ENCODE measurements at regions not wholly inside any gene's neighbourhood (a gene's known extent, or its start where the extent isn't known, plus 50 kb on each side); places are given as distances from the start of the nearest gene placed in this dataset.
A peak's percentile ranks its signal among the peaks of the same experiment; 100 is the strongest.
"Not testable (repeated sequence)": the region's sequence is repeated elsewhere in the genome, so short reads cannot be mapped to it uniquely, and the experiment has no call there.

DNA sequence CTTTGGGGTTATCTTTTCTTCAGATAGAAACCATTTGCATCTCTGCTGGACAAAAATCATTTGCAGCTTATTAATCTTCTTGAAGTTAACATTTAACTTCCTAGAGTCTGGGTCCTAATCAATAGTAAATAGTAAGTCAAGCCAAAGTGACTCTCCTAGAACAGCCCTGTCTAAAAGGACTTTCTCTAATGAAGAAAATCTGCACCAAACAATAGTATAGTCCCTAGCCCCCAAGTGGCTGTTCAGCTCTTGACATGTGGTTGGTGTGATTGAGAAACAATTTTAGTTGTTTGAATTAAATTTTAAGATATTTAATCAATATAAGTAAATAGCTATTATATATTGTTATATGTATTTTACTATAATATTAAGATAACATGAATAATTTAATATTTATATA lies 64.6 kb upstream of the SHB start:
- no peak for DNase-seq (ENCODE audit: low spot score)
- peak; percentile 44 for FAIRE-seq

DNA sequence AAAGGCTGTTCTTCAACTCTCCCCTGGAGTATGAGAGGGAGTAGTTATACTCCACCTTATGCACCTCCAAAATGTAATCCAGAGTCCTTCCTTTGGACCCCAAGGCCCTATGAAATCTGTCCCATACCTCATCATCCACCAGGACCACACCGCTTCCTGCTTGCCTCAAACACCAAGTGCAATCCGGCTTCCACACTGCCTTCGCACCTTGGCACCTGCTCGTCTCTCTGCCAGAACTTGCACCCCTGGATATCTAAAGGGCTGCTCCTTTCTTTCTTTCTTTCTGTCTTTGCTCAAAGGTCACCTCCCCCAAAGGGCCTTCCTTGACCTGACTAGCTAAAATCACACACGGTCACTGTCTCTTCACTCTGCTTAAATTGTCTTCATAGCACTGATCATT lies 63.9 kb upstream of the SHB start:
- FAIRE-seq (no peak), DNase-seq (ENCODE audit: low spot score) (no peak)

DNA sequence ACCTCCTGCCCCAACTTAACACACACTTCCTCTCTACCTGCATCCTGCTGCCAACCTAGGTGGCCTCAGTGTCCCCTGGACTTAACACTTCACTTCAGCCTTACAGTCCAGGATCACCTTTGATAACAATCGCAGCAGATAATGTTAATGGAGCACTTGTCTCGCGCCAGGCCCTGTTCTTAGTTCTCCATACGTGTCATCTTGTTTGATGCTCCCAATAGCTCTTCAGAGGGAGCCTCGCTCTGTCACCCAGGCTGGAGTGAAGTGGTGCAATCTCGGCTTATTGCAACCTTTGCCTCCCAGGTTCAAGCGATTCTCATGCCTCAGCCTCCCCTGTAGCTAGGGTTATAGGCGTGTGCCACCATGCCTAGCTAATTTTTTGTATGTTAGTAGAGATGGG lies 62.7 kb upstream of the SHB start:
- FAIRE-seq, result no peak
- no peak for DNase-seq (ENCODE audit: low spot score)

DNA sequence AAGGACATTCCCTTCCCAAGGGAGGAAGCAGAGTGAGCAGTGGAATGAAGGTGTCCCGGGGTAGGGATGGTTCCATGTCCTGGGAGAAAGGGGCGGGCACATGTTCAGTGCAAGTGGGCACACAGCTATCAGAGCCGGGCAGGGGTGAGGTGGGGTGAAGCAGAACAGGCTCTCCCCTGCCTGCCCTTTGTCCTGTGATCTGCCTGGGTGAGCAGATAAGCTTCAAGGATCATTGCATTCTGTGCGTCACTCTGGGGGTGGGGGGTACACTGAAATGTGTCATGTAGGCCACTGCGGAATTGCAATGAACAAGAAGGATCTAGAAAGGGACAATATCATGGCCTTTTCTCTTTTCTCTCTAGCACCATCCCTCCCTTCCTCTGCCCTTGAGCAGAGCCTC lies 61.7 kb upstream of the SHB start:
- DNase-seq (ENCODE audit: low spot score) (peak; percentile 86), FAIRE-seq (peak; percentile 88)

DNA sequence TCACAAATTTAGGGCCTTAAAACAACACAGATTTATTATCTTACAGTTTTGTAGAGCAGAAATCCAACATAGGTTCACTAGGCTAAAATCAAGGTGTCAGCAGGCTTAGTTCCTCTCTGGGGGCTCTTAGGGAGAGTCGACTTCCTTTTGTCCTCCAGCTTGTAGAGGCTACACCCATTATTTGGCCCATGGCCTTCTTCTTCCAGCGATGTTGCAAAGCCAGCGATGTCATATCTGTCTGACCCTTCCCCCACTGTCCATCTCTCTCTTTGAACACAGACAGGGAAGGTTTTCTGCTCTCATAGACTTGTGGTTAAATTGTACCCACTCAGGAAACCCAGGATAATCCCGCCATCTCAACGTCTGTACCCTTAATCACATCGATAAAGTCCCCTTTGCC lies 60.3 kb upstream of the SHB start:
- no peak for DNase-seq (ENCODE audit: low spot score)
- FAIRE-seq, result no peak

DNA sequence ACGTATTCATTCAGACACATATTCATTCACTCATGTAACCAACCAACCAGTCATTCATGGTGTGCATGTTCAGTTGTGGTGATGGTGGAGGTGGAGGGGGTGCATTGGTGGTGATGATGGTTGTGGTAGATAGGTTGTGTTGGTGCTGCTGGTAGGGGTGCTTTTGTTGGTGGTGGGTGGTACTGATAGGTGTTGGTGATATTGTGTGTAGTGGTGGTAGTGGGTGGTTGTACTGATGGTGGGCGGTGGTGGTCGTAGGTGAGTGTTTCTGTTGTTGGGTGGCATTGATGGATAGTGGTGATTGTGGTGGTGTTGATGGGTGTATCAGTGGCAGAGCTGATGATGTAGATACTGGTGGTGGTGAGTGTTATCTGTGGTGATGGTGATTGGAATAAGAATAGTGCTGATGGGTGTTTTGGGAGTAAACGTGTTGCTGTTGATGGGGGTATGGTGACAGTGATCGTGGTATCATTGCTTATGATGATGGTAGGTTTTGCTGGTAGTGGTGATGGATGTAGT lies 59.8 kb upstream of the SHB start:
- FAIRE-seq (no peak), DNase-seq (ENCODE audit: low spot score) (no peak)

DNA sequence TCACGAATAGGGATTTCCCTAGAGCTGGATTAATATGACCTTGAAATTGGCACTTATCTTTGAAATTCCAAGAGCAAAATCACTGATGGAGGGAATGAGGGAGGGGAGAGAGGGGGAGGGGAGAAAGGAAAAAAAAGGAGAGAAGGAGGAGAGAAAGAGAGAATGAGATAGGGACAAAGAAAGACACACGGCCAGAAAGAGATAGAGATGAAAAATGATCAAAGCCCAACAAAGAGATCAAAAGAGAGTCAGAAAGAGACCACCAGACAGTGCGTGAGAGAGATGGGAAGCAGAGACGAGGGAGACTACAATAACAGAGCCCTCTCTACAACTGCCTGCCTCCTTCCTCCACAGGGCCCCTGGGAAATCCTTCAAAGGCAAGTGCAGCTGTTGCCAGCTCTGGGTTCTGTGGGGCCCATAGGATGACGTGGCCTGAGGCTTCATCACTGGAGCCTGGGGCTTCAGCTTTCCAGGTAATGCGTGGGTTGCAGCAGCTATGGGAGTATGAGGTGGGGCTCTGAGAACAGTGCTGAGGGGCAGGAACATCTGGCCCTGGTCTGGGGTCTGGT lies 58.3 kb upstream of the SHB start:
- no peak for DNase-seq (ENCODE audit: low spot score)
- FAIRE-seq, result no peak

DNA sequence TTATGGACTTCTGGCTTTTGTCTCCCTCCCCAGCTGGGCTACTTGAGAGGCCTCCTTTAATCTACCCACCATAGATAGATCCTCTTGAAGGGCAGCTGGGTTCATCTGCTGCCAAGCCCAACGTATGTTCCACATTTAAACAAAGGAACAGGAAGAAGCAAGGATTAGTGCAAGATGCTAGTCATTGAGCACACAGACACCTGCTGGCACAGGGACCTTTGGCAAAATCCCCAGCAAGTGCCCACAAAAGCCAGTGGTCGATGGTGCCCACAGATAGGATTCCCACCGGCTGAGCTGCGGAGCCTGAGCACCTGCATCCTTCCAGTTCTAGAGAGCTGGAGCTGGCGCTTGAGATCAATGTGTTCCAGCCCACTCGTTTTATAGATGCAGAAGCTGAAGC lies 57.7 kb upstream of the SHB start:
- DNase-seq (ENCODE audit: low spot score), result no peak
- no peak for FAIRE-seq

DNA sequence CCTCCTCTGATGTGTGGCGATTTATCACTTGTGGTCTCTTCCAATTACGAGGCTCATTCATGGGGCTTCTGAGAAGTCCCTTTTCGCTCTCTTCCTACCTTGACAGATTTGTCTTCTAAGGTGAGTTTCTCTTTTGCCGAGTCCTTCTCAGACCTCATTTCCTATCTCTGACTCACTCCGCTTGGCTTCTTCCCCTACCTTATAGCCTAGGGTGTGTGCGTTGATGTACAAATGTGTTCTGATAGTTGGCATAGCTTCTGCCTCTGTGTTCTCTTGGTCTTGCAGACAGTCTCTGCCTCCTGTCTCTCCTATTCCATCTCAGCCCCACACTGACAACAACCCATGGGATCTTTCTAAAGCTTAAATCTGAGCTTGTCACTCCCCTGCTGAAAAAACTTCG lies 56.9 kb upstream of the SHB start:
- no peak for DNase-seq (ENCODE audit: low spot score)
- FAIRE-seq, result no peak

DNA sequence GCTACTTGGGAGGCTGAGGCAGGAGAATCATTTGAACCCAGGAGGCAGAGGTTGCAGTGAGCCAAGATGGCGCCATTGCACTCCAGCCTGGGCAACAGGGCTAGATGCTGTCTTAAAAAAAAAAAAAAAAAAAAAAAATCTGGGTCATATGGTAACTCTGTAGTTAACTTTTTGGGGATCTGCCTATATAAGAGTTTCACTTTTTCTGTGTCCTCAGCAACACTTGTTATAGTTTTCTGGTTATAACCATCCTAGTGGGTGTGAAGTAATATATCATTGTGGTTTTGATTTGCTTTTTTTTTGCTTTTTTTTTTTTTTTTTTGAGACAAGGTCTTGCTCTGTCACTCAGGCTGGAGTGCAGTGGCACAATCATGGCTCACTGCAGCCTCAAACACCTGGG lies 54.3 kb upstream of the SHB start:
- FAIRE-seq; DNase-seq (ENCODE audit: low spot score): not testable (repeated sequence)

DNA sequence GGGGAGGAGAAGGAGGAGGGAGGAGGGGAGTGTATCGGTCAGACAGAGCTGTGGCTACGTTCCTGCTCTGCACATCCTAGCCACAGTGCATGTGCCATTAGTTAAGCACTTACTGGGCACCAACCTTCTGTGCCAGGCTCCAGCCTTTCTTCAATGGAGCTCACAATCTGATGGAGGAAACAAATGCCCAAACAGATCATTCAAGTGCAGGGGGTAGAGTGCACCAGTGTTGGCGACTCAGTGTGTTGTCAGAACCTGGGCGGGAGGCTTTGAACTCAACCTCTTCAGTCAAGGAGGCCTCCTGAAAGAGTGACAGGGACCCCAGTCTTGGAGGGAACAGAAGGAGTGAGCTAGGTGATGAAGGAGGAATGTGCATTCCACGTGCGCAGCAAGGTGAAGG lies 51.9 kb upstream of the SHB start:
- no peak for FAIRE-seq
- no peak for DNase-seq (ENCODE audit: low spot score)

DNA sequence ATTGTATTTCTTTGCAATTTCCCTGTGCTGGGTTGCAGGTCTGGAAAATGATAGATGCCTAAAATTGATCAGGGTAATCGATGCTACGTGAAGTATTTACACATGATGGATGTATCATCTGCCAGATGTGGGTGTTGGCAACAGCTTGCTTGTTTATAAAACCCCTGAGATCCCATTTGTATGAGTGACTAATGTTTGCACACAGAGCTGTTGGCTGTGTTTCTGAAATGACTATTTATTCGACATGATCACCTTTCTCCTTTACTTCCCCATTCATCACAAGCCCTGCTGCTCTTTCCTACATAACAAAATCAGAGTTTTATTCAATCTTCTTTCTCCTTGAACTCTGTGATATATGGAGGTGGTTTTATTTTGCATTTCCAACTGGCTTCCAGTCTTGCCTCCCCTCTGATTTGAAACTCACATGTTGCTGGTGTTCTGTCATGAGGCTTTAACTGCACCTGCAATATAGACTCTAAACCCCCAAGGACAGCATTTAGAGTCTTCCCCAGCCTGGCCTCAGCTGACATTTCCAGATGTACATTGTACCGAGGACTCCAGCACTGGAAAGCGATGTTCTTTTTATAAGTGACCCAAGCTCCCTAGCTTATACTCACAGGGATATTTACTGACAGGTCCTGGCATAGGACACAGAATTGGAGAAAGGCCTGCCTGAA lies 50.7 kb upstream of the SHB start:
- FAIRE-seq (no peak), DNase-seq (ENCODE audit: low spot score) (no peak)

DNA sequence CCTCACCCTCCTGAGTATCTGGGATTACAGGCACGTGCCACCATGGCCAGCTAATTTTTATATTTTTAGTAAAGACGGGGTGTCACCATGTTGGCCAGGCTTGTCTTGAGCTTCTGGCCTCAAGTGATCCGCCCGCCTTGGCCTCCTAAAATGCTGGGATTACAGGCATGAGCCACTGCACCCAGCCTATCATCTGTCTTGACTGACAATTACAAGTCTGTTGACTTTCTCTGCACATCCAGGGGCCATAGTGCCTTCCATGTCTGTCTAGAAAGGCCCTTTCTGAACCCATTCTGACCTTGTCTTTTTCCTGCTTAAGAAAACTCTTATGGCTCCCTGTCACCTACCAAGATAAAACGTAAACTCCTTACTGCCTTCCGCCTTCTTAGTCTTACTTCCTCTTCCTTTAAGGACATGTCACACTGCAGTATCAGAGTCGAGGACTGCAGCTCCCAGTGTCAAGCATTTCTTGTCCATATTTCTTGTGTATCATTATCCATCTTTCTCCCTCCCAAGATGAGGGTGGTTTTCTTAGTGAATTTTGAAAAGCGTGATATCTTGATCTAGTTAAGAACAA lies 49.9 kb upstream of the SHB start:
- no peak for DNase-seq (ENCODE audit: low spot score)
- FAIRE-seq, result no peak
